Neural crest cell (in vitro differentiated cells): ENCODE measurements at regions not wholly inside any gene's neighbourhood (a gene's known extent, or its start where the extent isn't known, plus 50 kb on each side); places are given as distances from the start of the nearest gene placed in this dataset.

Source experiments
- DNase-seq: peaks from one replicate; pipeline ENCODE4 v3.0.0; 2021; ENCODE audit warnings: low read depth, mixed read lengths, low spot score
- H3K27ac Mint-ChIP-seq: one replicate; pipeline ENCODE4 v1.8.0; 2021; ENCODE audit warnings: mild to moderate bottlenecking, mixed read lengths; ENCODE audit not compliant: unreplicated experiment
- H3K27me3 Mint-ChIP-seq: 2 replicates; pipeline ENCODE4 v1.8.0; 2021; ENCODE audit warnings: low read depth, mild to moderate bottlenecking, mixed read lengths
- H3K36me3 Mint-ChIP-seq: 2 replicates; pipeline ENCODE4 v1.8.0; 2021; ENCODE audit warnings: low read depth, mild to moderate bottlenecking, mixed read lengths
- H3K4me1 Mint-ChIP-seq: 2 replicates; pipeline ENCODE4 v1.8.0; 2021; ENCODE audit warnings: mixed read lengths
- H3K4me3 Mint-ChIP-seq: one replicate; pipeline ENCODE4 v1.8.0; 2021; ENCODE audit warnings: mild to moderate bottlenecking, mixed read lengths
- H3K9me3 Mint-ChIP-seq: 2 replicates; pipeline ENCODE4 v1.8.0; 2021; ENCODE audit warnings: mixed read lengths
- TF ChIP-seq, protein P1 (sequence below): fragments of 200-600 bp; sonication (generic); conservative IDR thresholded peaks from 2 replicates; pipeline ENCODE4 v1.5.0; 2021; ENCODE audit warnings: antibody characterized with exemption, mild to moderate bottlenecking

DNA sequence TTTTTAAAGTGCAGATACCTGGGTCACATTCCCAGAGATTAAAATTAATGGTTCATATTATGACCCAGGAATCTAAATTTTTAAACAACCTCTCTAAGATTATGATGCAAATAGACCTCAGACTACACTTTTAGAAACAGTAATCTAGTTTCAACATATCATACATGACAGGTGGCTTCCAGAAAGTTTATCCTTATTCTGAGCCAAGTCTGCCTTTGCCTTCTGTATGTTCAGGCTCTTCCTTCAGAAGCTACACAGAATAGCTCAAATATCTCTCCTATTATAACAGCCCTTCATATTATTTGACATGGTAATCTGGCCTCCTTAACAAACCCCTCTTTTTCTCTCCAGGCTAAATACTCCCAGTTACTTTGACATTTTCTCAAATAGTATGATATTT, 101.9 kb downstream of the FZD1 start:
- Mint-ChIP-seq H3K9me3 (peaks cover 2% of the 10 kb centered on the region), H3K36me3 (no peaks in the 10 kb centered on the region), H3K4me3 (no peak overlapping the region), H3K4me1 (peaks cover 7% of the 10 kb centered on the region), H3K27ac (no peak overlapping the region), H3K27me3 (peaks cover 5% of the 10 kb centered on the region)
- DNase-seq = no peak
- TF ChIP-seq, protein P1, sequence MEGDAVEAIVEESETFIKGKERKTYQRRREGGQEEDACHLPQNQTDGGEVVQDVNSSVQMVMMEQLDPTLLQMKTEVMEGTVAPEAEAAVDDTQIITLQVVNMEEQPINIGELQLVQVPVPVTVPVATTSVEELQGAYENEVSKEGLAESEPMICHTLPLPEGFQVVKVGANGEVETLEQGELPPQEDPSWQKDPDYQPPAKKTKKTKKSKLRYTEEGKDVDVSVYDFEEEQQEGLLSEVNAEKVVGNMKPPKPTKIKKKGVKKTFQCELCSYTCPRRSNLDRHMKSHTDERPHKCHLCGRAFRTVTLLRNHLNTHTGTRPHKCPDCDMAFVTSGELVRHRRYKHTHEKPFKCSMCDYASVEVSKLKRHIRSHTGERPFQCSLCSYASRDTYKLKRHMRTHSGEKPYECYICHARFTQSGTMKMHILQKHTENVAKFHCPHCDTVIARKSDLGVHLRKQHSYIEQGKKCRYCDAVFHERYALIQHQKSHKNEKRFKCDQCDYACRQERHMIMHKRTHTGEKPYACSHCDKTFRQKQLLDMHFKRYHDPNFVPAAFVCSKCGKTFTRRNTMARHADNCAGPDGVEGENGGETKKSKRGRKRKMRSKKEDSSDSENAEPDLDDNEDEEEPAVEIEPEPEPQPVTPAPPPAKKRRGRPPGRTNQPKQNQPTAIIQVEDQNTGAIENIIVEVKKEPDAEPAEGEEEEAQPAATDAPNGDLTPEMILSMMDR = no peak

- DNase-seq = no peak
- Mint-ChIP-seq H3K4me3 (no peak overlapping the region), H3K36me3 (no peaks in the 10 kb centered on the region), H3K27me3 (peaks cover 5% of the 10 kb centered on the region), H3K27ac (no peak overlapping the region), H3K4me1 (peaks cover 7% of the 10 kb centered on the region), H3K9me3 (peaks cover 2% of the 10 kb centered on the region)
- TF ChIP-seq, protein P1 = no peak
Measured at GRCh38 chr7:91367812-91368578, 103.8 kb downstream of the FZD1 start.

DNA sequence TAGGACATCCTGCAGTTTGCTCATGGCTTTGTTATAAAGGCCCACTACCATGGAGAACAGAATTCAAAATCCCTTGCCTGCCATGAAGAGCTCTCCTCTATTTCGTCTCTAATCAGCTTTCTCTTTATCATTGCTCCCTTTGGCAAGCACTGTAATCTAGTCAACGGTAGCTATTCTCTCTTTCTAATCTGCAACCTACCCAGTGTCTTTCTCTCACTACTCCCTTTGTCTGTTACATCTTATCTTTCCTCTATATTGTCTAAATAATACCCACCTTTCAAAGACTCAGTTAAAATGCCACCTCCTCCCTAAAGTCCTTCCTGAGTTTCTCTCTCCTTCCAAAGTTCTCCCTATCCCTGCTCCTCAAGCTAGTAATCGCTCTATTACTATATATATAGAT, 108.1 kb downstream of the FZD1 start:
- Mint-ChIP-seq H3K4me3 (no peak overlapping the region), H3K9me3 (peaks cover 2% of the 10 kb centered on the region), H3K27ac (no peak overlapping the region), H3K4me1 (peaks cover 12% of the 10 kb centered on the region), H3K36me3 (no peaks in the 10 kb centered on the region), H3K27me3 (peaks cover 5% of the 10 kb centered on the region)
- TF ChIP-seq, protein P1 = no peak
- no peak for DNase-seq

DNA sequence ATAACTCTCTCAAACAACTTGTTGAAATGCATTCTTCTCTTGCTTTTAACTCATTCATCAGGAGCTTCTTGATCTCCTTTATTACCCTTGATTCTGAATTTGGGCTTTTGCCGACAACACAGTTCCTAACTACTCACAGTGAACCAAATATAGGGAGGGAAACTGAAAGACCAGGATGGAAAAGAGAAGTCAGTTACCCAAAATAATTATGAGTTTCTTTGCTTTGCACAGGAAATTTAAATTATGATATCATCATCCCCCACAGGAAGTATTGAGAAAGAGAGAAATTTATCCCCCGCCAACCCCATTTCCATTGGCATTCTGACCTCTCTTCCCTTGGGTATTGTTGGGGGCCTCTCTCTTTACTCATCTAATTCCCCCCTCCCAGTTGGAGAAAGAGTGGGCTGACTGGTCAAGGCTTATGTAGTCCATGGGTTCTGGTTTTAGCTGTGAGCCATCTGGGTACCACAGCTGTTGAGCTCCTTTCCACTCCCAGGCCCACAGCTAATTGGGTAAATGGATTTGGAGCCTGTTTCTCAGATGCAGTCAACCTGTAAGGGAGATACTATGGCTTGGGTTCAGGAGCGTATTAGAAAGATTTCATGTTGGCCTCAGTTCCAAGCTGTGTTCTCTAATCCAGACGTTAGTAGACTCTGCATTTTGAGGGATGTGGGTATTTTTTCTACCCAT, 109.0 kb downstream of the FZD1 start:
- TF ChIP-seq, protein P1 = no peak
- no peak overlapping the region for H3K4me3 Mint-ChIP-seq
- no peak for DNase-seq
- no peaks in the 10 kb centered on the region for H3K36me3 Mint-ChIP-seq
- peaks cover under 1% of the 10 kb centered on the region for H3K9me3 Mint-ChIP-seq
- H3K4me1 Mint-ChIP-seq = peaks cover 8% of the 10 kb centered on the region
- H3K27ac Mint-ChIP-seq = no peak overlapping the region
- no peaks in the 10 kb centered on the region for H3K27me3 Mint-ChIP-seq

GRCh38 chr7:91374321-91374989, 110.2 kb downstream of the FZD1 start:
- DNase-seq = no peak
- no peak overlapping the region for H3K4me3 Mint-ChIP-seq
- no peak overlapping the region for H3K27ac Mint-ChIP-seq
- TF ChIP-seq, protein P1 = no peak
- H3K9me3 Mint-ChIP-seq = no peaks in the 10 kb centered on the region
- H3K27me3 Mint-ChIP-seq = no peaks in the 10 kb centered on the region
- peaks cover 5% of the 10 kb centered on the region for H3K4me1 Mint-ChIP-seq
- H3K36me3 Mint-ChIP-seq = no peaks in the 10 kb centered on the region
